Lung (tissue), 11 donors: ENCODE measurements at regions not wholly inside any gene's neighbourhood (a gene's known extent, or its start where the extent isn't known, plus 50 kb on each side); places are given as distances from the start of the nearest gene placed in this dataset.
A peak's percentile ranks its signal among the peaks of the same experiment; 100 is the strongest.

Source experiments
- ATAC-seq: fragments of 200-7000 bp; cut with Tn5 transposase; one replicate; pipeline ENCODE4 v1.9.1; 2020; ENCODE audit warnings: moderate number of reproducible peaks; ENCODE audit not compliant: insufficient read depth, low FRiP score
- DNase-seq, 3 donors: peaks; one replicate each; pipeline ENCODE4 v3.0.0-alpha.2; 2013 to 2017
- H3K27ac ChIP-seq, 2 donors: one replicate each; pipeline ENCODE4 v1.5.1; 2013; ENCODE audit warnings: mild to moderate bottlenecking in 2 of 2, moderate library complexity in 2 of 2, control low read depth in 1 of 2, inconsistent platforms in 1 of 2, low read depth in 1 of 2, low read length in 1 of 2
- H3K27me3 ChIP-seq, 3 donors: one replicate each; pipeline ENCODE4 v1.5.1; 2013; ENCODE audit warnings: low read length in 2 of 3; ENCODE audit not compliant: control insufficient read depth in 3 of 3, insufficient read depth in 3 of 3
- H3K36me3 ChIP-seq, 4 donors: one replicate each; pipeline ENCODE4 v1.5.1; 2013; ENCODE audit warnings: low read length in 4 of 4, mild to moderate bottlenecking in 1 of 4, moderate library complexity in 1 of 4; ENCODE audit not compliant: control insufficient read depth in 4 of 4, insufficient read depth in 4 of 4
- H3K4me1 ChIP-seq, 5 donors: one replicate each; pipeline ENCODE4 v1.5.1; 2013; ENCODE audit warnings: low read length in 5 of 5, mild to moderate bottlenecking in 2 of 5, moderate library complexity in 1 of 5; ENCODE audit not compliant: control insufficient read depth in 5 of 5, insufficient read depth in 5 of 5
- H3K4me3 ChIP-seq: one replicate; pipeline ENCODE4 v1.5.1; 2013; ENCODE audit warnings: mild to moderate bottlenecking, control low read depth, moderate library complexity
- H3K9ac ChIP-seq, 2 donors: one replicate each; pipeline ENCODE4 v1.5.1; 2013; ENCODE audit warnings: low read length in 2 of 2, control low read depth in 1 of 2; ENCODE audit not compliant: insufficient read depth in 1 of 2
- H3K9me3 ChIP-seq, 4 donors: one replicate each; pipeline ENCODE4 v1.5.1; 2013; ENCODE audit warnings: low read length in 3 of 4, mild to moderate bottlenecking in 1 of 4, moderate library complexity in 1 of 4; ENCODE audit not compliant: control insufficient read depth in 4 of 4, insufficient read depth in 3 of 4
- WGBS, 2 donors: extraction: QIAGEN DNeasy Blood & Tissue Kit; methylation state at CpG; one replicate each; pipeline ENCODE4 v1.1.7; 2013; 5-methylcytosine and 5-hydroxymethylcytosine counted together
- TF ChIP-seq, protein P1 (sequence below): IDR thresholded peaks from 2 replicates; pipeline ENCODE4 v1.5.1; 2012; ENCODE audit warnings: mild to moderate bottlenecking; ENCODE audit errors: control extremely low read depth, extremely low read depth
- donor health status: control.
- donor health status: control.
- donor health status: Bipolar disorder and iron deficiency.
- donor health status: healthy.
- donor health status: DM: yes; HTN: yes; CAD: no.

DNA sequence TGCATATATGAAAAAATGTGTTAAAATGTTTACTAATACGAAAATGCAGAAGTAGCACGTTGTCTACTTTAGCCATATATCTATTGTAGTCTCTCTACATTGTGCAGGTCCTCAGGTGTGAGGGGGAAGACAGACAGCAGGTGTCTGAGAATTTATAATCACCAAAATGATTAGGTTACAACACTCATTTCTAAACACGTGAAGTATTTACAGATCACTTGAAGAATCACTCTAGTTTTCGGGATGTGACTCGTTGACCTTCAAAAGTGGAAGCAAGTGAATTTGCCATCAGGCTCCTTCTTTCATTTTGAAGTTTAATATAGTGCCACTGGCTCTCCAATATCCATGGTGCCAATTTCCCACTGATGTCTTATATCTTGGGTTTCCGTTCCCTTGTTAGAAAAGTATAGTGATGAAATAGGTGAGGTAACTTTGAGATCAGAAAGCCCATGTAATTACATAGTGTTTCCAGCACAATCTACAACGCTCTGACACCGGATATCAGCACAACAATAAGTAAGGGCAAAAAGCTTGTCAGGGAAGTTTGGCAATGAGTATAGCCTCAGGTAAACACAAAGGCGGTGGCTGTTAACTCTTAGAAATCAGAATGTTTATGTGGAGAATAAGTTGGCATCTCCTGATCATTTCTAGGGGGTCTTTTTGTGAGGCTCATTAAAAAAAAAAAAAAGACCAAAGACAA lies 57.5 kb upstream of the SP4 start:
- Histone ChIP-seq H3K36me3 (no peaks in the 10 kb centered on the region), H3K4me1 (peaks cover 0 to 5% (median 0%) of the 10 kb centered on the region in 5 donors), H3K9me3 (peaks cover 0 to 4% (median 0%) of the 10 kb centered on the region in 4 donors), H3K27ac (no peak overlapping the region), H3K27me3 (no peaks in the 10 kb centered on the region), H3K9ac (no peak overlapping the region), H3K4me3 (no peak overlapping the region)
- TF ChIP-seq, protein P1, sequence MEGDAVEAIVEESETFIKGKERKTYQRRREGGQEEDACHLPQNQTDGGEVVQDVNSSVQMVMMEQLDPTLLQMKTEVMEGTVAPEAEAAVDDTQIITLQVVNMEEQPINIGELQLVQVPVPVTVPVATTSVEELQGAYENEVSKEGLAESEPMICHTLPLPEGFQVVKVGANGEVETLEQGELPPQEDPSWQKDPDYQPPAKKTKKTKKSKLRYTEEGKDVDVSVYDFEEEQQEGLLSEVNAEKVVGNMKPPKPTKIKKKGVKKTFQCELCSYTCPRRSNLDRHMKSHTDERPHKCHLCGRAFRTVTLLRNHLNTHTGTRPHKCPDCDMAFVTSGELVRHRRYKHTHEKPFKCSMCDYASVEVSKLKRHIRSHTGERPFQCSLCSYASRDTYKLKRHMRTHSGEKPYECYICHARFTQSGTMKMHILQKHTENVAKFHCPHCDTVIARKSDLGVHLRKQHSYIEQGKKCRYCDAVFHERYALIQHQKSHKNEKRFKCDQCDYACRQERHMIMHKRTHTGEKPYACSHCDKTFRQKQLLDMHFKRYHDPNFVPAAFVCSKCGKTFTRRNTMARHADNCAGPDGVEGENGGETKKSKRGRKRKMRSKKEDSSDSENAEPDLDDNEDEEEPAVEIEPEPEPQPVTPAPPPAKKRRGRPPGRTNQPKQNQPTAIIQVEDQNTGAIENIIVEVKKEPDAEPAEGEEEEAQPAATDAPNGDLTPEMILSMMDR = no peak
- no peak for DNase-seq
- WGBS, 2 donors = 62 to 84% methylated on average over 9 of the region's 9 CpGs
- no peak for ATAC-seq

DNA sequence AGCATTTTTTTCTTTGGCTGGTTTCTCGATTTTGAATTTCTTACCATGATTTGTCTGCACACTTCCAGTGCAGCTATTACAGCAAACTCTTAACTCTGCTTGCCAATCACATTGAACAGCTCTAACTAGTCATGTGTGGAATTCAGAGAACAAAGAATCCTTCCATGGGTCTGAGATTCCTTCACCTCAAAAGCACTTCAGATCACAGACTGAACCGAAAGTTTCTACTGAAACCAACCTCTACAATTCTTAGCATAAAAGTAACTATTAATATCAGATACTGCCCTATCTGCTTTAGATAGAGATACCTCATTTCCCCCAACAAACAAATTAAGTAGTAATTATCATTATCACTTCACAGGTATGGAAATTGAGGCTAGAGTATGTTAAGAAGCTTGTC lies 56.5 kb upstream of the SP4 start:
- no peaks in the 10 kb centered on the region for H3K27me3 ChIP-seq
- DNase-seq (peak in 2 of 3 donors; percentile 29 to 73), ATAC-seq (no peak)
- no peak overlapping the region for H3K9ac ChIP-seq
- TF ChIP-seq, protein P1 = no peak
- peaks cover 0 to 2% (median 0%) of the 10 kb centered on the region in 4 donors for H3K9me3 ChIP-seq
- H3K27ac ChIP-seq = no peak overlapping the region
- no peak overlapping the region for H3K4me3 ChIP-seq
- H3K36me3 ChIP-seq = no peaks in the 10 kb centered on the region
- H3K4me1 ChIP-seq = peaks cover 0 to 3% (median 0%) of the 10 kb centered on the region in 5 donors
- 58 to 76% methylated on average over 2 of the region's 2 CpGs for WGBS, 2 donors

DNA sequence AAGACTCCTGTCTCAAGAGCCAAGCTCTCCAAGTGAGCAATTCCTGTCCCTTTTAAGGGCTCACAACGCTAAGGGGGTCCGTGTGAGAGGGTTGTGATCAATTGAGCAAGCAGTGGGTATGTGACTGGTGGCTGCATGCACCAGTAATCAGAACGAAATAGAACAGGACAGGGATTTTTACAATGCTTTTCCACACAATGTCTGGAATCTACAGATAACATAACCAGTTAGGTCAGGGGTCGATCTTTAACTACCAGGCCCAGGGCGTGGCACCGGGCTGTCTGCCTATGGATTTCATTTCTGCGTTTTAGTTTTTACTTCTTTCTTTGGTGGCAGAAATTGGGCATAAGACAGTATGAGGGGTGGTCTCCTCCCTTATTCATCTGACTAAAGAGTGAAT lies 54.9 kb upstream of the SP4 start:
- Histone ChIP-seq H3K4me3 (no peak overlapping the region), H3K27ac (no peak overlapping the region), H3K4me1 (no peaks in the 10 kb centered on the region), H3K36me3 (no peaks in the 10 kb centered on the region), H3K9me3 (peaks cover 0 to 4% (median 0%) of the 10 kb centered on the region in 4 donors), H3K27me3 (no peaks in the 10 kb centered on the region), H3K9ac (no peak overlapping the region)
- TF ChIP-seq, protein P1 = no peak
- ATAC-seq (no peak), DNase-seq (no peak)
- 93 to 99% methylated on average over 7 of the region's 7 CpGs for WGBS, 2 donors

DNA sequence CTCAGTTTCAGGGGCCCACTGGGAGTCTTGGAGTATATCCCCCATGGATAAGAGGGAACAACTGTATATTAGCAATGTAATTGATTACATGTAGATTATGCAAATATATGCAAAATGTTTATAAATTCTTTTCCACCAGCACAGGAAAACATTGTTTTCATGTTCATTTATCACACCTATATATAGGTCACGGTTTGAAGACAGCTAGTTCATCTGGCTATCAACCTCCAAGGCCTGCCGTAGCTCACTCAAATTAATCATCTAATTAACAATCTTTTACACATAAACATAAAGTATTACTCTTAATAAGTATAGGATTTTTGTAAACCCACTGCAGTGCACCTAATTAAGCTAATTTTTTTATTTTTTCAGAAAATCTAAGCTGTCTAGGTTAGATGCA lies 53.7 kb upstream of the SP4 start:
- H3K9ac ChIP-seq = no peak overlapping the region
- peaks cover 0 to 4% (median 0%) of the 10 kb centered on the region in 4 donors for H3K9me3 ChIP-seq
- H3K36me3 ChIP-seq = no peaks in the 10 kb centered on the region
- H3K27me3 ChIP-seq = no peaks in the 10 kb centered on the region
- ATAC-seq (no peak), DNase-seq (no peak)
- 82 to 90% methylated on average over 2 of the region's 2 CpGs for WGBS, 2 donors
- no peaks in the 10 kb centered on the region for H3K4me1 ChIP-seq
- H3K4me3 ChIP-seq = no peak overlapping the region
- H3K27ac ChIP-seq = no peak overlapping the region
- TF ChIP-seq, protein P1 = no peak
